ENCODE measurements at regions not wholly inside any gene's neighbourhood (a gene's known extent, or its start where the extent isn't known, plus 50 kb on each side); places are given as distances from the start of the nearest gene placed in this dataset.

DNA sequence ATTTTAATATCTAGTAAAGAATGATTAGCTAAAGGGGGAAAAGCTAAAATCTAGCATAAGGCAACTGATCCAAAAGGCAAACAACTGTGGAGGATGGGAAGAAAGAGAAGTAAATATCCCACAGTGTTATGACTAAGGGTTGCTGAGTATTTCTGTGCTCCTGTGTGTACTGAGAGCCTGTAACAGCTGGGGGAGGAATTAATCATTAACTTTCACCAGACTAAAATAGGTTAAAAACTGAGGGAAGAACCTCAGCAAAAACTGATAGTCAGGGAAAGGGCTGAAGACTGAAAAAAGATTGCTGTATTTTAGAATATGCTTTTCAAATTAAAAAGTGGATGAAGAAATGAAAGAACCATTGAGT is 365.9 kb downstream of the CXXC4 start:
- Histone ChIP-seq H3K4me3 (no peak overlapping the region), H3K4me1 (no peaks in the 10 kb centered on the region), H3K36me3 (no peaks in the 10 kb centered on the region), H3K27me3 (replicated peaks in 1 of 7) (no peaks in the 10 kb centered on the region), H3K9me3 (peaks cover 0 to 2% (median 0%) of the 10 kb centered on the region in 8 donors), H3K27ac (no peak overlapping the region)
- intact Hi-C loops (cut with DNase I; ENCODE audit: low total_unique reads), result no loop called here
- TF ChIP-seq, protein P1, sequence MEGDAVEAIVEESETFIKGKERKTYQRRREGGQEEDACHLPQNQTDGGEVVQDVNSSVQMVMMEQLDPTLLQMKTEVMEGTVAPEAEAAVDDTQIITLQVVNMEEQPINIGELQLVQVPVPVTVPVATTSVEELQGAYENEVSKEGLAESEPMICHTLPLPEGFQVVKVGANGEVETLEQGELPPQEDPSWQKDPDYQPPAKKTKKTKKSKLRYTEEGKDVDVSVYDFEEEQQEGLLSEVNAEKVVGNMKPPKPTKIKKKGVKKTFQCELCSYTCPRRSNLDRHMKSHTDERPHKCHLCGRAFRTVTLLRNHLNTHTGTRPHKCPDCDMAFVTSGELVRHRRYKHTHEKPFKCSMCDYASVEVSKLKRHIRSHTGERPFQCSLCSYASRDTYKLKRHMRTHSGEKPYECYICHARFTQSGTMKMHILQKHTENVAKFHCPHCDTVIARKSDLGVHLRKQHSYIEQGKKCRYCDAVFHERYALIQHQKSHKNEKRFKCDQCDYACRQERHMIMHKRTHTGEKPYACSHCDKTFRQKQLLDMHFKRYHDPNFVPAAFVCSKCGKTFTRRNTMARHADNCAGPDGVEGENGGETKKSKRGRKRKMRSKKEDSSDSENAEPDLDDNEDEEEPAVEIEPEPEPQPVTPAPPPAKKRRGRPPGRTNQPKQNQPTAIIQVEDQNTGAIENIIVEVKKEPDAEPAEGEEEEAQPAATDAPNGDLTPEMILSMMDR (IDR thresholded peaks at IDR 0.05 in 8 of 11, conservative IDR thresholded peaks at IDR 0.05 in 3 of 11), result no peak
- TF ChIP-seq POLR2A (IDR thresholded peaks at IDR 0.05), result no peak
- no peak for TF ChIP-seq POLR2AphosphoS5 (IDR thresholded peaks at IDR 0.05)
- DNase-seq, result no peak

GRCh38 chr4:104128031-104128849 is 366.5 kb downstream of the CXXC4 start:
- Histone ChIP-seq H3K9me3 (no peaks in the 10 kb centered on the region), H3K36me3 (no peaks in the 10 kb centered on the region), H3K4me3 (no peak overlapping the region), H3K4me1 (no peaks in the 10 kb centered on the region), H3K27ac (no peak overlapping the region), H3K27me3 (replicated peaks in 1 of 7) (no peaks in the 10 kb centered on the region)
- no peak for DNase-seq
- intact Hi-C loops (cut with DNase I; ENCODE audit: low total_unique reads), result no loop called here
- WGBS, 5 donors, result 30 to 51% (median 41%) methylated on average over 1 of the region's 1 CpG
- TF ChIP-seq, protein P1 (IDR thresholded peaks at IDR 0.05 in 8 of 11, conservative IDR thresholded peaks at IDR 0.05 in 3 of 11), result no peak
- no peak for TF ChIP-seq POLR2AphosphoS5 (IDR thresholded peaks at IDR 0.05)
- TF ChIP-seq POLR2A (IDR thresholded peaks at IDR 0.05), result no peak

DNA sequence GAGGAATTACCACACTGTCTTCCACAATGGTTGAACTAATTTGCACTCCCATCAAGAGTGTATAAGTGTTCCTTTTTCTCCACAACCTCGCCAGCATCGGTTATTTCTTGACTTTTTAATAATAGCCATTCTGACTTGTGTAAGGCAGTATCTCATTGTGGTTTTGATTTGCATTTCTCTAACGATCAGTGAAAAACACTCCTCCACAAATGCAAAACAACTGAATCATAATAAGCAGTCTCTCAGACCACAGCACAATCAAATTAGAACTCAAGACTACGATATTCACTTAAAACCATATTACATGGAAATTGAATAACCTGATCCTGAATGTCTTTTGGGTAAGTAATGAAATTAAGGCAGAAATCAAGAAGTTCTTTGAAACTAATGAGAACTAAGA is 371.7 kb downstream of the CXXC4 start:
- TF ChIP-seq, protein P1 (IDR thresholded peaks at IDR 0.05 in 8 of 11, conservative IDR thresholded peaks at IDR 0.05 in 3 of 11), result no peak
- TF ChIP-seq POLR2A (IDR thresholded peaks at IDR 0.05) (no peak), POLR2AphosphoS5 (IDR thresholded peaks at IDR 0.05) (no peak)
- Histone ChIP-seq H3K4me1 (no peaks in the 10 kb centered on the region), H3K4me3 (no peak overlapping the region), H3K27me3 (replicated peaks in 1 of 7) (no peaks in the 10 kb centered on the region), H3K9me3 (peaks cover 0 to 4% (median 0%) of the 10 kb centered on the region in 8 donors), H3K36me3 (no peaks in the 10 kb centered on the region), H3K27ac (no peak overlapping the region)
- intact Hi-C loops (cut with DNase I; ENCODE audit: low total_unique reads), result no loop called here
- WGBS, 5 donors, result 61 to 67% (median 65%) methylated on average over 4 of the region's 4 CpGs
- no peak for DNase-seq

DNA sequence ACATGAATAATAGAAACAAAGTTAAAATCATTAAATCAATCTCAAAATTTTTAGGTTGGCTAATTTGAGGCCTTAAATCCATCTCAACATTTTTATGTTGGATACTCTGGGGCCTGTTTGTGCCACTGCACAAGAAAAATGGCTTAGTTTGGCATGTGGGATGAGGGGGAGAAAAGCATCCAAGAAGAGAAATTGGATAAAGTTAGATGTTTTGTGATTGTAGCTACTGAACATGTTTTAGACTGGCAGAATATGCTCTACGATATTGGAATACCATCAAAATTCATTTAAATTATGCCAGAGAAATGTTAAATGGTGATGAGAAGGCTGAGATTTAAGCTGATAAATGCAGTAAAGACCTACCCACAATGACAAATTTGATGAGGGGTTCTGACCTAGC is 376.9 kb downstream of the CXXC4 start:
- no peak overlapping the region for H3K27ac ChIP-seq
- H3K4me1 ChIP-seq, result no peaks in the 10 kb centered on the region
- DNase-seq, result no peak
- no peaks in the 10 kb centered on the region for H3K36me3 ChIP-seq
- intact Hi-C loops (cut with DNase I; ENCODE audit: low total_unique reads), result no loop called here
- 0 to 77% (median 42%) methylated on average over 1 of the region's 1 CpG for WGBS, 5 donors
- no peak overlapping the region for H3K4me3 ChIP-seq
- TF ChIP-seq POLR2AphosphoS5 (IDR thresholded peaks at IDR 0.05) (no peak), POLR2A (IDR thresholded peaks at IDR 0.05) (no peak)
- TF ChIP-seq, protein P1 (IDR thresholded peaks at IDR 0.05 in 8 of 11, conservative IDR thresholded peaks at IDR 0.05 in 3 of 11), result no peak
- peaks cover 0 to 24% (median 6%) of the 10 kb centered on the region in 8 donors for H3K9me3 ChIP-seq
- no peaks in the 10 kb centered on the region for H3K27me3 ChIP-seq (replicated peaks in 1 of 7)
